GM18517 (cell line): ENCODE measurements at regions not wholly inside any gene's neighbourhood (a gene's known extent, or its start where the extent isn't known, plus 50 kb on each side); places are given as distances from the start of the nearest gene placed in this dataset.

Experiments
- ATAC-seq: cut with Tn5 transposase; IDR thresholded peaks from one replicate; pipeline ENCODE4 v1.9.1; 2021; ENCODE audit warnings: mild to moderate bottlenecking, moderate library complexity; ENCODE audit not compliant: unreplicated experiment

GRCh38 chr2:125456693-125457363 lies 1199.1 kb upstream of the GYPC start:
- ATAC-seq, result no peak

- ATAC-seq, result no peak
These were observed 1184.0 kb upstream of the GYPC start for GRCh38 chr2:125471963-125472362.

GRCh38 chr2:125479143-125479636 lies 1176.8 kb upstream of the GYPC start:
- ATAC-seq, result no peak

GRCh38 chr2:125490308-125490707 lies 1165.7 kb upstream of the GYPC start:
- no peak for ATAC-seq

GRCh38 chr2:125491663-125492062 lies 1164.3 kb upstream of the GYPC start:
- ATAC-seq, result no peak

- ATAC-seq, result no peak
These were observed 1143.6 kb upstream of the GYPC start for GRCh38 chr2:125512313-125512712.

GRCh38 chr2:125516496-125517109 lies 1139.4 kb upstream of the GYPC start:
- no peak for ATAC-seq

- ATAC-seq, result no peak
These were observed 1129.9 kb upstream of the GYPC start for GRCh38 chr2:125526093-125526492.

GRCh38 chr2:125535089-125535488 lies 1120.9 kb upstream of the GYPC start:
- no peak for ATAC-seq

GRCh38 chr2:125543968-125544514 lies 1111.9 kb upstream of the GYPC start:
- no peak for ATAC-seq

GRCh38 chr2:125553768-125554167 lies 1102.2 kb upstream of the GYPC start:
- no peak for ATAC-seq

- no peak for ATAC-seq
These were observed 1101.0 kb upstream of the GYPC start for GRCh38 chr2:125554956-125555355.

- ATAC-seq, result no peak
These were observed 1096.8 kb upstream of the GYPC start for GRCh38 chr2:125559186-125559585.

- no peak for ATAC-seq
These were observed 1095.1 kb upstream of the GYPC start for GRCh38 chr2:125560855-125561254.

GRCh38 chr2:125561302-125561701 lies 1094.7 kb upstream of the GYPC start:
- ATAC-seq, result no peak

GRCh38 chr2:125562924-125563323 lies 1093.0 kb upstream of the GYPC start:
- no peak for ATAC-seq

GRCh38 chr2:125564471-125564870 lies 1091.5 kb upstream of the GYPC start:
- no peak for ATAC-seq

GRCh38 chr2:125566422-125566821 lies 1089.5 kb upstream of the GYPC start:
- no peak for ATAC-seq

GRCh38 chr2:125567100-125567499 lies 1088.9 kb upstream of the GYPC start:
- no peak for ATAC-seq

GRCh38 chr2:125572660-125573059 lies 1083.3 kb upstream of the GYPC start:
- ATAC-seq, result no peak

- no peak for ATAC-seq
These were observed 1082.5 kb upstream of the GYPC start for GRCh38 chr2:125573432-125573831.

- ATAC-seq, result no peak
These were observed 1079.4 kb upstream of the GYPC start for GRCh38 chr2:125576558-125576957.
